ENCODE measurements at regions not wholly inside any gene's neighbourhood (a gene's known extent, or its start where the extent isn't known, plus 50 kb on each side); places are given as distances from the start of the nearest gene placed in this dataset.
"Not testable (repeated sequence)": the region's sequence is repeated elsewhere in the genome, so short reads cannot be mapped to it uniquely, and the experiment has no call there.

GRCh38 chr6:105739764-105740163 is 336.9 kb upstream of the PREP start:
- intact Hi-C loops (cut with DNase I), result no loop called here
- no peak for ATAC-seq
- DNase-seq (ENCODE audit: low spot score), result no peak

- DNase-seq (ENCODE audit: low spot score), result no peak
- ATAC-seq, result no peak
- intact Hi-C loops (cut with DNase I), result no loop called here
Observed at GRCh38 chr6:105733556-105734162, 330.8 kb upstream of the PREP start.

- intact Hi-C loops (cut with DNase I), result no loop called here
- DNase-seq (ENCODE audit: low spot score) (no peak), ATAC-seq (no peak)
Observed at GRCh38 chr6:105728995-105729394, 326.1 kb upstream of the PREP start.

GRCh38 chr6:105726902-105727655 is 324.2 kb upstream of the PREP start:
- no peak for DNase-seq (ENCODE audit: low spot score)

GRCh38 chr6:105714846-105715245 is 312.0 kb upstream of the PREP start:
- ATAC-seq (no peak), DNase-seq (ENCODE audit: low spot score) (no peak)
- intact Hi-C loops (cut with DNase I), result no loop called here

More at GRCh38 chr6:105726902-105727655, 324.2 kb upstream of the PREP start:
- ATAC-seq, result no peak
- intact Hi-C loops (cut with DNase I), result no loop called here

GRCh38 chr6:105713474-105714118 is 310.7 kb upstream of the PREP start:
- no peak for ATAC-seq
- no peak for DNase-seq (ENCODE audit: low spot score)
- intact Hi-C loops (cut with DNase I), result no loop called here

GRCh38 chr6:105711216-105711615 is 308.3 kb upstream of the PREP start:
- ATAC-seq (no peak), DNase-seq (ENCODE audit: low spot score) (no peak)
- intact Hi-C loops (cut with DNase I), result no loop called here

GRCh38 chr6:105705608-105706007 is 302.7 kb upstream of the PREP start:
- ATAC-seq (no peak), DNase-seq (ENCODE audit: low spot score) (no peak)
- intact Hi-C loops (cut with DNase I), result no loop called here

GRCh38 chr6:105695461-105695860 is 292.6 kb upstream of the PREP start:
- intact Hi-C loops (cut with DNase I), result no loop called here
- no peak for ATAC-seq
- DNase-seq (ENCODE audit: low spot score), result no peak

- ATAC-seq (no peak), DNase-seq (ENCODE audit: low spot score) (no peak)
- intact Hi-C loops (cut with DNase I), result no loop called here
Observed at GRCh38 chr6:105692613-105693215, 289.8 kb upstream of the PREP start.

GRCh38 chr6:105691971-105692370 is 289.1 kb upstream of the PREP start:
- DNase-seq (ENCODE audit: low spot score) (no peak), ATAC-seq (no peak)
- intact Hi-C loops (cut with DNase I), result no loop called here

GRCh38 chr6:105691081-105691480 is 288.2 kb upstream of the PREP start:
- ATAC-seq (no peak), DNase-seq (ENCODE audit: low spot score) (no peak)
- intact Hi-C loops (cut with DNase I), result no loop called here

- intact Hi-C loops (cut with DNase I), result no loop called here
- DNase-seq (ENCODE audit: low spot score) (no peak), ATAC-seq (no peak)
Observed at GRCh38 chr6:105688573-105688972, 285.7 kb upstream of the PREP start.

GRCh38 chr6:105686793-105687192 is 283.9 kb upstream of the PREP start:
- DNase-seq (ENCODE audit: low spot score); intact Hi-C loops (cut with DNase I); ATAC-seq: not testable (repeated sequence)

GRCh38 chr6:105681061-105681460 is 278.2 kb upstream of the PREP start:
- no peak for DNase-seq (ENCODE audit: low spot score)
- intact Hi-C loops (cut with DNase I), result no loop called here
- no peak for ATAC-seq

GRCh38 chr6:105680131-105680530 is 277.2 kb upstream of the PREP start:
- intact Hi-C loops (cut with DNase I), result no loop called here
- ATAC-seq (no peak), DNase-seq (ENCODE audit: low spot score) (no peak)

- ATAC-seq (no peak), DNase-seq (ENCODE audit: low spot score) (no peak)
- intact Hi-C loops (cut with DNase I), result no loop called here
Observed at GRCh38 chr6:105678516-105678915, 275.6 kb upstream of the PREP start.

GRCh38 chr6:105677671-105678475 is 275.0 kb upstream of the PREP start:
- intact Hi-C loops (cut with DNase I), result no loop called here
- ATAC-seq, result no peak
- no peak for DNase-seq (ENCODE audit: low spot score)

GRCh38 chr6:105676857-105677256 is 274.0 kb upstream of the PREP start:
- intact Hi-C loops (cut with DNase I), result no loop called here
- no peak for ATAC-seq
- no peak for DNase-seq (ENCODE audit: low spot score)
